ENCODE measurements at regions not wholly inside any gene's neighbourhood (a gene's known extent, or its start where the extent isn't known, plus 50 kb on each side); places are given as distances from the start of the nearest gene placed in this dataset.

DNA sequence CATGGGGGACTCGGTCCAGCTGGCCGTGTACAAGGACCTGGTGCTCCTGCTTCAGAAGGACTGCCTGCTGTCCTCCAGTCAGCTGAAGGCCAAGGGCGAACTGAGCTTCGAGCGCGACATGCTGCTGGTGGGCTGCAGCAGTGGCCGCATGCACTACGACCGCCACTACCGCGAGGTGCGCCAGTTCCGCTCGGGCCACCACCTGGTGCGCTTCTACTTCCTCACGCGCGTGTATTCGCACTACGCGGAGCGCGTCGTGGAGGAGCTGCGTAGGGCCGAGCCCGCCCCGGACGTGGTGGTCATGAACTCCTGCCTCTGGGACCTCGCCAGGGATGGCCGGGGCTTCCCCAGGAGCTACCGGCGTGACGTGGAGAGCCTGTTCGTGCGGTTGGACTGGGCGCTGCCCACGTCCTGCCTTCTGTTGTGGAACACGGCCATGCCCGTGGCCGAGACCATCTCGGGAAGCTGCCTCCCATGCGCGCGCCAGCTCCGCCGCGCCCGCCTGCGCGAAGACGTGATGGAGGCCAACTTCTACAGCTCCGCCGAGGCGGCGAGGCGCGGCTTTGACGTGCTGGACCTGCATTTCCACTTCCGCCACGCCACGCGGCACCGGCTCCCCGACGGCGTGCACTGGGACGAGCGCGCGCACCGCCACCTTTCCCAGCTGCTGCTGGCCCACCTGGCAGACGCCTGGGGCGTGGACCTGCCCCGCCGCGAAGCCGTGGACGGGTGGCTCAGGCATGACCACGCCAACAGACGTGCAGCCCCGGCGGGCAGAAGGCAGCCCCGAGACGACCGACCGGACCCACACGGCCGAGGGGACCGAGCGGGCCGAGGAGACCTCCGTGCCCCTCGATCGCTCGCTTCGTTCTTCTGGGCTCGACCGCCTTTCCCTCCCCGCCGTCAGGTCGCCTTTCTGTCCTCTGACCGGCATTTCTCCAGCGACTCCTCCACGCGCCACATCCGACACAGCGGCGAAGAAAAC is 293.9 kb upstream of the ERBB4 start:
- TF ChIP-seq CTCF (conservative IDR thresholded peaks at IDR 0.05) (no peak), ZFX (IDR thresholded peaks at IDR 0.05) (no peak)
